Esophagus squamous epithelium (tissue), 5 donors: ENCODE measurements at regions not wholly inside any gene's neighbourhood (a gene's known extent, or its start where the extent isn't known, plus 50 kb on each side); places are given as distances from the start of the nearest gene placed in this dataset.
A peak's percentile ranks its signal among the peaks of the same experiment; 100 is the strongest.

Source experiments
- DNase-seq: peaks from one replicate; lab custom pipeline; 2025; lab: John Stamatoyannopoulos, UW
- H3K27ac ChIP-seq, 4 donors: fragments of 200-600 bp; sonication (generic); one replicate each; pipeline ENCODE4 v1.5.1; 2016 to 2019; ENCODE audit warnings: mild to moderate bottlenecking in 1 of 4
- H3K27me3 ChIP-seq, 4 donors: fragments of 200-600 bp; sonication (generic); 1 replicate in 3 of 4; 2 replicates in 1 of 4; pipeline versions ENCODE4 v1.5.1 to v1.6.0; 2017 to 2021; ENCODE audit warnings: antibody characterized with exemption in 1 of 4
- H3K36me3 ChIP-seq, 3 donors: fragments of 200-600 bp; sonication (generic); one replicate each; pipeline ENCODE4 v1.5.1; 2016 to 2019
- H3K4me1 ChIP-seq, 3 donors: fragments of 200-600 bp; sonication (generic); one replicate each; pipeline ENCODE4 v1.5.1; 2017 to 2019
- H3K4me3 ChIP-seq, 4 donors: fragments of 200-600 bp; sonication (generic); 1 replicate in 3 of 4; 2 replicates in 1 of 4; pipeline ENCODE4 v1.5.1; 2016 to 2019; ENCODE audit warnings: mild to moderate bottlenecking in 2 of 4, moderate library complexity in 1 of 4
- H3K9me3 ChIP-seq, 3 donors: fragments of 200-600 bp; sonication (generic); one replicate each; pipeline ENCODE4 v1.5.1; 2016 to 2019
- POLR2A ChIP-seq, 4 donors: fragments of 450-650 bp; IDR thresholded peaks; one replicate each; pipeline ENCODE4 v1.6.1; 2017; ENCODE audit warnings: antibody characterized with exemption in 4 of 4, mild to moderate bottlenecking in 4 of 4, moderate library complexity in 3 of 4
- WGBS, 2 donors: methylation state at CpG; one replicate each; pipeline ENCODE4 v1.1.5; 2018; 5-methylcytosine and 5-hydroxymethylcytosine counted together
- intact Hi-C: fragments of 100-400 bp; cut with DNase I; formaldehyde crosslinking; loops from one replicate; pipeline ENCODE4 v1.15.0; 2022
- TF ChIP-seq, protein P1 (sequence below), 6 experiments: fragments of 450-650 bp in 4 of 6; fragments of 200-600 bp in 2 of 6; sonication (generic) in 2 of 6; IDR thresholded peaks; one replicate each; pipeline ENCODE4 v1.5.1; 2016 to 2019; ENCODE audit warnings: antibody characterized with exemption in 6 of 6, mild to moderate bottlenecking in 4 of 6, moderate library complexity in 4 of 6
- donor health status: DM: yes; HTN: yes; CAD: no.

DNA sequence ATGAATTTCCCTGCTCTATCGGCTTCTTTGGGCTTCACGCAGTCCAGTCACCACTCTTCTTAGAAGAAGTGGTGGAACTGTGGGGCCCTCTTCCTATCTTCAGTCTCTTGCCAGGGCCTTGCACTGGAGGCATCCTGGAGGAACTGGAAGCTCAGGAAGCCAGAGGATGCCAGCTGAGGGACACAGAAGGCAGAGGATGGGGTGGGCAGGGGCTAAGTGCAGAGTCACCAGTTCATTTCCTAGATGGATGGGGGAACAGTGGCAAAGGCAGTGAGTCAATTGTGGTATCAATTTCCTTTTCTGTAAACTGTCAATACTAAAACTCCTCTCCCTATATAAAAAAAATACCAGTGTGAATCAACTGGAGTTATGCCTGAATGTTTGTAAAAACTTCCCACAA lies 419.7 kb downstream of the KLF12 start:
- DNase-seq = no peak
- intact Hi-C loops = no loop called here
- Histone ChIP-seq H3K36me3 (peaks cover 0 to 11% (median 0%) of the 10 kb centered on the region in 3 donors), H3K4me3 (no peak overlapping the region), H3K27me3 (no peaks in the 10 kb centered on the region), H3K9me3 (no peaks in the 10 kb centered on the region), H3K4me1 (peaks cover 4 to 40% (median 10%) of the 10 kb centered on the region in 3 donors), H3K27ac (peak overlapping the region in 3 of 4 donors; percentile 74 to 82 (median 80))
- WGBS, 2 donors = 80 to 94% methylated on average over 2 of the region's 2 CpGs
- TF ChIP-seq POLR2A (IDR thresholded peaks at IDR 0.05) = no peak
- TF ChIP-seq, protein P1, sequence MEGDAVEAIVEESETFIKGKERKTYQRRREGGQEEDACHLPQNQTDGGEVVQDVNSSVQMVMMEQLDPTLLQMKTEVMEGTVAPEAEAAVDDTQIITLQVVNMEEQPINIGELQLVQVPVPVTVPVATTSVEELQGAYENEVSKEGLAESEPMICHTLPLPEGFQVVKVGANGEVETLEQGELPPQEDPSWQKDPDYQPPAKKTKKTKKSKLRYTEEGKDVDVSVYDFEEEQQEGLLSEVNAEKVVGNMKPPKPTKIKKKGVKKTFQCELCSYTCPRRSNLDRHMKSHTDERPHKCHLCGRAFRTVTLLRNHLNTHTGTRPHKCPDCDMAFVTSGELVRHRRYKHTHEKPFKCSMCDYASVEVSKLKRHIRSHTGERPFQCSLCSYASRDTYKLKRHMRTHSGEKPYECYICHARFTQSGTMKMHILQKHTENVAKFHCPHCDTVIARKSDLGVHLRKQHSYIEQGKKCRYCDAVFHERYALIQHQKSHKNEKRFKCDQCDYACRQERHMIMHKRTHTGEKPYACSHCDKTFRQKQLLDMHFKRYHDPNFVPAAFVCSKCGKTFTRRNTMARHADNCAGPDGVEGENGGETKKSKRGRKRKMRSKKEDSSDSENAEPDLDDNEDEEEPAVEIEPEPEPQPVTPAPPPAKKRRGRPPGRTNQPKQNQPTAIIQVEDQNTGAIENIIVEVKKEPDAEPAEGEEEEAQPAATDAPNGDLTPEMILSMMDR (IDR thresholded peaks at IDR 0.05) = no peak

DNA sequence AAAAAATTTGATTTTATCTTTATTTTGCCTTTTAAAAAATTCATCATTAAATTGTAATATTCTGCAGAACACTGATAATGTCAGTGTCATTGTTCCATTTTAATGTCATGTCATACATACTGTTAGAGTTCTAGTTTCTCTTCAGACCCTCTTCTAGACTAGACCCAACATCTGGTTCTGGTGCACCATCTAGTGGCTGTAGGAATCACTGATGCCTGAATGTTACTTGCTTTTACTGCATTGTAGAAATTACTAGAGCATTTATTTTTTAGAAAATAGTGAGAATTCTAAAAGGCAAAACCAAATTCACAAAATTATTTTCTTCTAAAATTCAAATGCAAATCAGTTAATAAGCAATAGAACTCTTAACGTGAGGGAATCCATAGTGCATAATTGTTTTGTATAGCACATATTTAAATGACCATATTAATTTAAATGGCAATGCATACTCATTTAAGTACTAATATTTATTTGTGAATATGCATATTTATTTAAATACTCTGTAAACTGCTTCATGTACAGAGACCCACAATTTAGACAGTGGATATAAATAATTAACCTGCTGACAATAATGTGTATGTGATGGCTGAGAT lies 425.7 kb downstream of the KLF12 start:
- no peaks in the 10 kb centered on the region for H3K36me3 ChIP-seq
- H3K4me3 ChIP-seq = no peak overlapping the region
- 5 to 13% methylated on average over 1 of the region's 1 CpG for WGBS, 2 donors
- DNase-seq = no peak
- no peaks in the 10 kb centered on the region for H3K9me3 ChIP-seq
- H3K27me3 ChIP-seq = no peaks in the 10 kb centered on the region
- peak overlapping the region in 2 of 4 donors; percentile 48 to 52 for H3K27ac ChIP-seq
- no peak for TF ChIP-seq POLR2A (IDR thresholded peaks at IDR 0.05)
- TF ChIP-seq, protein P1 (IDR thresholded peaks at IDR 0.05) = peak; percentile 30 to 93 (median 74)
- intact Hi-C loops = no loop called here
- peaks cover 0 to 51% (median 0%) of the 10 kb centered on the region in 3 donors for H3K4me1 ChIP-seq

DNA sequence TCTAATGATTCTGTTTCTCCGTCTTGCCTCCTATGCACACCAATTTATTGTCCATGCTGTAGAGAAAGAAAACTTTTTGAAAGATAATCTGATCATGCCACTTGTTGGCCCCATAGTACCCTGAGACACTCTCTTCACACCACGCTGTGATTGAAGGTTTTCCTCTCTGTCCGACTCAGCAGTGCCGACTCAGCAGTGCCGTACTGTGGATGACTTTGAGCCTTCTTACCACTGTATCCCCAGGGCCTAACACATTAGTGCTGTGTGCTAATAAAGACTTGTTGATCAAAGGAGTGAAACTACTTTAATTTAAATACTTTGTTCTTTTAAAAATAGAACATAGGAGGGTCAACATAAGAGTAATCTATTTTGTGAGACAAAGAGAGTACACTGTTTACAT lies 429.6 kb downstream of the KLF12 start:
- peak overlapping the region in 3 of 4 donors; percentile 55 to 87 (median 84) for H3K27ac ChIP-seq
- WGBS, 2 donors = 58 to 74% methylated on average over 5 of the region's 5 CpGs
- DNase-seq = no peak
- intact Hi-C loops = no loop called here
- H3K4me1 ChIP-seq = peaks cover 0 to 74% (median 7%) of the 10 kb centered on the region in 3 donors
- no peaks in the 10 kb centered on the region for H3K36me3 ChIP-seq
- H3K9me3 ChIP-seq = no peaks in the 10 kb centered on the region
- no peaks in the 10 kb centered on the region for H3K27me3 ChIP-seq
- TF ChIP-seq, protein P1 (IDR thresholded peaks at IDR 0.05) = peak in 1 of 6 experiments; percentile 40
- no peak for TF ChIP-seq POLR2A (IDR thresholded peaks at IDR 0.05)
- no peak overlapping the region for H3K4me3 ChIP-seq

DNA sequence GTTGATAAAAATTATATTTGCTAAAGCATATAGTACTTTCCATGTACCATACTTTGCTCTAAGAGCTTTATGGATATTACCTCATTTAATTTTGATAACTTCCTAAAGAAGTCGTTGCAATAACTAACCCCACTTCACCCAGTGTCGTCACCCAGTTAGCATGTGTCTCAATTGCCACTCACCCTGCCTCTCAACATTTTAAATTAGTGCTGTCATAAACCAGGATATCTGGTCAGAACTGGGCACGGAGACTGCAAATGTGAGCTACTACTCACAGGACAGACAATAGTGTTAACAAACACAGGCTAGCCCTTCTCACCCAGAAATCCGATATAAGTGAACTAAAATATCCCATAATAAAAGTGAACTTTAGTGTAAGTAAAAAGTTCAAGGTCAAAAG lies 430.6 kb downstream of the KLF12 start:
- WGBS, 2 donors = 71 to 92% methylated on average over 4 of the region's 4 CpGs
- Histone ChIP-seq H3K27me3 (no peaks in the 10 kb centered on the region), H3K27ac (peak overlapping the region; percentile 55 to 87 (median 80)), H3K4me3 (no peak overlapping the region), H3K36me3 (no peaks in the 10 kb centered on the region), H3K4me1 (peaks cover 0 to 64% (median 7%) of the 10 kb centered on the region in 3 donors), H3K9me3 (no peaks in the 10 kb centered on the region)
- intact Hi-C loops = no loop called here
- TF ChIP-seq, protein P1 (IDR thresholded peaks at IDR 0.05) = no peak
- TF ChIP-seq POLR2A (IDR thresholded peaks at IDR 0.05) = no peak
- DNase-seq = no peak

DNA sequence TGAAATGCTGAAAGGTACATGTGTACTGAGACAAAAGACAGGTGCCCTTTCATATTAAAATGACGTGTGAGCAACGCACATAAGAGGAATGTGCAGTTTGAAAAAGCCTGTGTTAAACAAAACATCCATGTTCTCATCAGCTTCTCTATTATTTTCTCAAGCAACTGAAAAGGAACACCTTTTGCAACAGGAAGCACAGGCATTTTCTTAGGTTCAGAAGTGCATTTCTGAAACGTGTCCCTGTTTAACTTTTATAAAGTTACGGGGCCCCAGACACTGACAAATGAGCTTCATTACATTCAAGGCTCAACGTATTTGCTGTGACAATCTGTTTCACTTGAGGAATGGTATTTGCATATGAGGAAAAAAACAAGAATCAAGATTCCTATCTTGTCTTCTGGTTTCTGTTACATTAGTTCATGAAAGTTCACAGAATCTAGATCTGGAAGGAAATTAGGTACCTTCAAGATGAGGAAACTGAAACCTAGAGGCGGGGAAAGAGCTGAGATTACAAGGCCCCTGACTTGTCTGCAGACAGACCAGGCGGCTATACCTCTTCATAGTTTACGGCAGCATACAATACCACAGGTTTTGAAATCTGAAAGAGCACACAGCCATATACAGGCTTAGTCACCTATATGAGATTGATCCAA lies 431.7 kb downstream of the KLF12 start:
- DNase-seq = no peak
- peaks cover 0 to 54% (median 7%) of the 10 kb centered on the region in 3 donors for H3K4me1 ChIP-seq
- no peaks in the 10 kb centered on the region for H3K27me3 ChIP-seq
- H3K9me3 ChIP-seq = no peaks in the 10 kb centered on the region
- TF ChIP-seq POLR2A (IDR thresholded peaks at IDR 0.05) = no peak
- TF ChIP-seq, protein P1 (IDR thresholded peaks at IDR 0.05) = no peak
- WGBS, 2 donors = 33 to 49% methylated on average over 8 of the region's 8 CpGs
- H3K4me3 ChIP-seq = no peak overlapping the region
- H3K36me3 ChIP-seq = no peaks in the 10 kb centered on the region
- peak overlapping the region; percentile 35 to 87 (median 80) for H3K27ac ChIP-seq
- intact Hi-C loops = no loop called here
